Hematopoietic multipotent progenitor cell (in vitro differentiated cells): ENCODE measurements at regions not wholly inside any gene's neighbourhood (a gene's known extent, or its start where the extent isn't known, plus 50 kb on each side); places are given as distances from the start of the nearest gene placed in this dataset.
"Not testable (repeated sequence)": the region's sequence is repeated elsewhere in the genome, so short reads cannot be mapped to it uniquely, and the experiment has no call there.

ENCODE experiments used
- DNase-seq, 3 donors: peaks; one replicate each; pipeline ENCODE4 v3.0.0-alpha.2; 2011 to 2015; ENCODE audit warnings: low read depth in 2 of 3, low spot score in 2 of 3

- DNase-seq, result no peak
Observed at GRCh38 chr9:95587021-95587964, 70.5 kb upstream of the PTCH1 start.

- no peak for DNase-seq
Observed at GRCh38 chr9:95586326-95586725, 69.6 kb upstream of the PTCH1 start.

- no peak for DNase-seq
Observed at GRCh38 chr9:95585824-95586223, 69.1 kb upstream of the PTCH1 start.

- no peak for DNase-seq
Observed at GRCh38 chr9:95584176-95584575, 67.4 kb upstream of the PTCH1 start.

GRCh38 chr9:95581900-95582299 is 65.1 kb upstream of the PTCH1 start:
- DNase-seq, result no peak

GRCh38 chr9:95580812-95581761 is 64.3 kb upstream of the PTCH1 start:
- no peak for DNase-seq

GRCh38 chr9:95574866-95575553 is 58.2 kb upstream of the PTCH1 start:
- no peak for DNase-seq

- DNase-seq, result no peak
Observed at GRCh38 chr9:95574176-95574575, 57.4 kb upstream of the PTCH1 start.

GRCh38 chr9:95573463-95573862 is 56.7 kb upstream of the PTCH1 start:
- no peak for DNase-seq

- no peak for DNase-seq
Observed at GRCh38 chr9:95572381-95573151, 55.8 kb upstream of the PTCH1 start.

GRCh38 chr9:95570646-95571045 is 53.9 kb upstream of the PTCH1 start:
- DNase-seq, result no peak

- DNase-seq, result no peak
Observed at GRCh38 chr9:95570150-95570549, 53.4 kb upstream of the PTCH1 start.

- not testable (repeated sequence) for DNase-seq
Observed at GRCh38 chr9:95568735-95569134, 52.0 kb upstream of the PTCH1 start.
